Head of caudate nucleus (tissue), 42 donors: ENCODE measurements at regions not wholly inside any gene's neighbourhood (a gene's known extent, or its start where the extent isn't known, plus 50 kb on each side); places are given as distances from the start of the nearest gene placed in this dataset.
"Not testable (repeated sequence)": the region's sequence is repeated elsewhere in the genome, so short reads cannot be mapped to it uniquely, and the experiment has no call there.

Source experiments
- DNase-seq, 42 donors: peaks; one replicate each; pipeline versions ENCODE4 v3.0.0 to v3.0.0-alpha.2; 2020 to 2021; ENCODE audit warnings: mixed read lengths in 7 of 42
- intact Hi-C: fragments of 100-400 bp; cut with DNase I; formaldehyde crosslinking; loops from one replicate; pipeline ENCODE4 v1.15.0; 2022

DNA sequence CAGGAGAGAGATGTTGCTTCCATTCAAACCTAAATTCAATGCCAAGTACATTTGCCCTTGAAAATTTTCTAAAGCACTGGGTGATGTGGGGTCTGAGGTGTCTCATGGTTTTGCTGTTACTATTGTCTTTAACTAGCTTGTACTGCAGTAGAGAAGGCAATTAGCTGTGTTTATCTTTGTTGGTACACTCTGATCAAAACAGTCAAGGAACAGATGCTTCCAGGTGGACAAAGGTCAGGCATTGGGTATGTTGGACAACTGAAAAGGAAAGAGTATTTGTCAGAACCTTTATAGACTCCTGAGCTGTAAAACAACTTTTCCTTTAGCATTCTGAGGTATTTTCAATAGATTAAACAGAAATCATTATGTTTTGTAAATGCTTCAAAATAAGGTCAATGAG is 2228.7 kb upstream of the WWC1 start:
- intact Hi-C loops, result no loop called here
- no peak for DNase-seq

DNA sequence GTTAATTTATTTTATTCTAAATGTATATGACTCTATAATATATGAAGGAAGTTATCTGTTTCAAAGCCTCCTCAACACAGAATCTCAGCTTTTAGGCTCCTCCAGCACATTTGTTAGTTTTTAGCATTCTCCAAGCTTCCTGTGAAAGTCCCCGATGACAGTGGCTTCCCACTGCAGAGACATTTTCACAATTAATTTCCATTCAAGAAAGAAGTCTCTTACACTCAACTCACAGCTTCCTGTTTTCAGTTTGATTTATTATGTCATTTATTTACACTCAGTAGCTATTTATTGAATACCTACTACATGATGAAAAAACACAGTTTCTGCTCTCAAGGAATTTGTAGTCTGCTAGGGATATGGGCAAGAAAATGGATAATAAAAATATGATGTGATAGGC is 2228.2 kb upstream of the WWC1 start:
- no peak for DNase-seq
- intact Hi-C loops, result no loop called here

DNA sequence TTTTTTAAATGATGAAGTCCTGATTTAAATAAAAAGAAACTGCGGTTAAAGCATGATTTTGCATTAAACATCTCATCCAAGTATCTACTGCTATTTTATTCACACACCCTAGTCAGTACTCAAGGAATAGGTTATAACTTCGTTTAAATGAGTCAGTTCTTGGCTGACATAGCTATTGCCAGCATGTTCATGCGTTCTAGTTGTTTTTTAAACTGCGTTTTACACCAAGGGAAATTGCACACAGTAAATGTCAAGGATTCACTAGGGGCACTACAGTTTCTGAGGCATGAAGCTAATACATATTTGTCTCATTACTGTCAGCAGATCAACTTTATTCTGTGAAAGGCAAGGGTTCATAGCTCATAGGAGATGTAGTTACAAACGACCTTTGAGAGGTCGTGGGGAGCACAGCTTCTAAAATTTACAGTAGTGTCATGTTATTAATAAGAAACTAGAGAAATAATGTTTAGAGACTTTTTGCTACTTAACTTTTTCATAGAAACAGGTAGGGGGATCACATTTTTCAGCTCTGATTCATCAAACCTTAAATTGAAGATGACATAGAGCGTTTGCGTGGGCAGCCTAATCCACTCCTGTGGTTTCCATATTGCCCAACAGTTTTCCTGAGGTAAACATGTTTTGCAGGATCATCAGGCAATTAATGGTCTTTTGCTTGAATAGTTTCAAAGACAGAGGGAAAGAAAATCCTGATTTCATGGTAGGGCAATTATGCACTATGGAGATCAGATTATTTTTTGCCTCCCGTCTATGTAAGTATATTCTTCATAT is 2222.7 kb upstream of the WWC1 start:
- intact Hi-C loops, result no loop called here
- DNase-seq, result no peak

DNA sequence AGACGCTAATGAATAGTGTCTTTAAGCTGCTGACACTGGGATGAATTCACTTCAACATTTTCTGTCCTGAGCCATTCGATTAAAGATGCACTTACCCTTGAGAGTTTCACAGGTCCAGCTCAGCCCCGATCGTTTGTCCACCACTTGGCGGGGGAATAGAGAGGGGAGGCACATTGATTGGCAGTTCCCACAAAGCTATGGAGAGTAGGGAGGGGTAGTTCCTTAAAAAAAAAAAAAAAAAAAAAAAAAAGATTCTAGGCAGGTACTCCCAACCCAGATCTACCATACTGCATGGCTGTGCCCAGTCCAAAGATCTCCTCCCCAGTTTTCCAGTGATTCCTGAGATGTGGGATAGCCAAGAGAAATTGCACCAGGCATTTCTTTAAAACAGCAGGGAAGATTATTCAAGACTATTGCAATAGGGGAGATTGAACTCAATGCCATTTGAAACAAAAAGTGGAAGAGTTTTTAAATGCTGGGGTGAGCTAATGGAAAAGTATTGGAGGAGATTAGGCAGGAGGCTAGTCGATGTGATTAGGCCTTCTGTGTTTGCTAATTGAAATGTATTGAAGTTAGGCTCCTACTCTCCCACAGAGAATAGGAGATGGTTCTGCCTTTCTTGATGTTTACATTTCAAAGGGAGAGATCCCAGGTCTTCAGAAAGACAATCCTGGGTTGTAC is 2217.4 kb upstream of the WWC1 start:
- DNase-seq, result no peak
- intact Hi-C loops, result no loop called here

DNA sequence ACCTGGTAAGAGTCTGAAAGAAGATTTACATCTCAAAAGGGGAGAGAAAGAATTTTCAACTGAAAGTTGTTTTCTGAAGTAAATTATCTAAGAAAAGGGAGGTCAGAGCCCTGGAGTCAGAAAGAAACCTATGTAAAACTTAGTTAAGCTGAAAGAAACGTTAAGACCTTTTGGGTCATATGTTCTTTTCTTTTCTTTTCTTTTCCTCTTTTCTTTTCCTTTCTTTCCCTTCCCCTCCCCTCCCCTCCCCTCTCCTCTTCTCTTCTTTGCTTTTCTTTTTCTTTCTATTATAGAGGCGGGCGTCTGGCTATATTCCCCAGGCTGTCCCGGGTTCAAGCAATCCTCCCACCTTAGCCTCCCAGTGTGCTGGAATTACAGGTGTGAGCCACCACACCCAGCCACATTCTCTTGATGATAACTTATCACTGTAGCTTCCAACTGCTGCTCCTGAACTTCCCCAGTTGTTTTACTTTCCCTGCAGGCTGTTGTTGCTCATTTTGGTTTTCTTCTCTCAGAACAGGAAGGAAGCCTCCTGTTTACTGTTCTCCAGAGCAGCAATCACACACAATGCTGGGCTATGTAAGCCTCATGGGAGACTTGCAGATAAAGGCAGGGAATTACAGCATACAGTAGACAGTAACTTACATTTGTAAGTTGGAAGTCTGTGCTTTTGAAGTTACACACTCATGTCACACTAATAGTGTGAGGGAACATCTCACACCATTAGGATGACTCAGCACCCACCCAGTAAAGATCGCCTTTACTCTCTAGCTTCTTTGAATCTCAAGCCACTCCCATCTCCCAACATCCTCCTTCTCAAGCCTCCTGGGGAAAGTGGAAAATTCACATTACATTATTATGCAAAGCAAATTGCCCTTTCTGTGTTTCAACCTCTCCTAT is 2216.6 kb upstream of the WWC1 start:
- DNase-seq, result no peak
- intact Hi-C loops, result no loop called here

DNA sequence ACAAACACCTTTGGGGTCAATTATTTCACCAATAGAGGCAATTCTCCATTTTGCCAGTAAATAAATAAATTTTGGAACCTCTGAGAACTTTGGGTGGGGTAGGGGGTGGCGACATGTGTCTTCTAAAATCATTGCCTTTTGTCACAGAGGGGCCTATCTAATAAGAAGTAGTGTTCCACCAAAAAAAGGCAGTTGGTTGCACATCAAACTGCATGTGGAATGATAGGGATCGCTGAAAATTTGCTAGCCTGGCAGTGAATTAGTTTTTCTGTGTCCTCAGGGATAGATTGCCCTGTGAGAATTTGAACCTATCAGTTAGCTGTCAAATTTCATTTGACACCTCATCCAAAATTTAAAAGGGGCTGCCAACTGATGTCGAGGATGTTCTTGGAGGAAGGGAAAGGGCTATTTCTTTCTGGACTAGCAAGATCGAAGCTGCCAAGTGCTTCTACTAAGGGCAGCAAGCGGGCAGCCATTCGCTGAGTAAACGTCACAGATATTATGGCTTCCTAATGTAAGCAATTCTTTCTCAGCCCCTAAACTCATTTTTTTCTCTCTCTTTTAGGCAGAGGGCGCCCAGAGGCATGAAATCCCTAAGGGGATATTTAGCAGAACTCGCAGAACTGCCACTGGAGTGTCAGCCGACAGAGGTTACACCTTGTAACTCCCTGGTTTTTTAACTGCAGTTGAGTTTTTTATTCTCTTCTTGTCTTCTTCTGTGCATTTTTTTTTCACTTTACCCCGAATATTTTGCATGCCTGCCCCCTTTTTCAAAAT is 2208.1 kb upstream of the WWC1 start:
- intact Hi-C loops, result no loop called here
- DNase-seq, result no peak

DNA sequence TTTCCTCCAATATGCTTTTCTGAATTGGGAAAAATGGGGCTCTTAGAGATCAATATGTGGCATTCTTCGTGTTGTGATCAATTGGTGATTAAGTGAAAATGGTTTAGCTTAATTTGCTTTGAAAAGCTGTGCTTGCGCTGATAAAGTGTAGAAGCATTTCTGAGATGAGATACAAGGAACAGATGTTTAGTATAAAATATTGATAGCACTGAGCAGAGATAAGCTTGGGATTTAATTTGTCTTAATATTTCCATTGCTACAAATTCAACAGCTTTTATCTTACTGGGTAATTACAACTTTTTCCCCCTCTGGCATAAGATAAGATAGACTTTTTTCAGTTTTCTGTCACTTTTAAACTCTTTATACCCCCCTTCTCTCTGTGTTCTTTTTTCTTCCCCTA is 2204.9 kb upstream of the WWC1 start:
- intact Hi-C loops, result no loop called here
- no peak for DNase-seq

DNA sequence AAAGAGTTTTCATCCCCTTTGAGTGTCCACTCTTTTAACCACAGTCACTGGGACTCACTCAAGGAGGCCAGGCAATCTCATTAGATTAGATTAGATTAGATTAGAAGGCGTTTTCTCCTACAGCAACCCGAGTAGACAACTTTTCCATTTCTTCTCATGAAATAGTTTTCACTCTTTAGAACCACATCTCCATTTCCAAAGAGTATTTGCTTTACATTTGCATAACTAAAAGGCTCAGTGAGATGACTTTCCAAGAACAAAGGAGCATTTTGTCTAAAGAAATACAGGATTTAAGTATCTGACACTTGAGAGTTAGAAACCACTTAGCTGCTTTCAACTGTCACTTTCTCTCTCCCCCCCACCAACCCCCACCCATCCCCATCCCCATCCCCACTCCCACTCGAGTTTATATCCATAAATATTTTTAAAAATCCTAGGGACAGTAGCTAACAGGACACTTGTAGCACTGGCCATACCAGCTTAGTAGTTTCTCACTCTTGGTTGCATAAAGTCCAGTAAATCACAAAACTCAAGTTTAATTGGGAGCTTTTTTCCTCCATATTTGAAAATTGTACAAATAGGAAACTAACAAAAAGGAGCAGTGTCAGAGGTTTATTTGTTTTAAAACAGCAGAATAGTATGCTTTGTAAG is 2202.9 kb upstream of the WWC1 start:
- DNase-seq, result no peak
- intact Hi-C loops, result no loop called here

DNA sequence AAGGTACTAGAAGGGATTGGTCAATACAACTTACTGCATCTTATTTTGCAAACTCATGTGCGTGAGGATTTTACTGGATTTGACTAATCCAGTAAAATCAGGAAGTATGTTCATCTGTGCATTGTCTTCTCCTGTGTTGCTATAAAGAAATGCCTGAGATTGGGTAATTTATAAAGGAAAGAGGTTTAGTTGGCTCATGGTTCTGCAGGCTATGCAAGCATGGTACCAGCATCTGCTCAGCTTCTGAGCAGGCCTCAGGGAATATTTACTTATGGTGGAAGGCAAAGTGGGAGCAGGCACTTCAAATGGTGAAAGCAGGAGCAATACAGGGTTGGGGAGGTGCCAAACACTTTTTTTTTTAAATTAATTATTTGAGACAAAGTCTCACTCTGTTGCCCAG is 2199.5 kb upstream of the WWC1 start:
- DNase-seq, result no peak
- intact Hi-C loops, result no loop called here

DNA sequence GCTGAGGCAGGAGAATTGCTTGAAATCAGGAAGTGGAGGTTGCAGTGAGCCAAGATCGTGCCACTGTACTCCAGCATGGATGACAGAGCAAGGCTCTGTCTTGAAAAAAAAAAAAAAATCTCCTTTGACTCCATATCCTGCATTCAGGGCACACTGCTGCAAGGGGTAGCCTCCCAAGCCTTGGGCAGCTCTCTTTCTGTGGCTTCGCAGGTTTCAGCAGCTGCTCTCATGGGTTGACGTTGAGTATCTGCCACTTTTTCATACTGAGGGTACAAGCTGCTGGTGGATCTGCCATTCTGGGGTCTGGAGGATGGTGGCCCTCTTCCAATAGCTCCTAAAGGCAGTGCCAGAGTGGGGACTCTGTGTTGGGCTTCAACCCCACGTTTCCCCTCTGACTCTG is 2198.1 kb upstream of the WWC1 start:
- intact Hi-C loops, result no loop called here
- no peak for DNase-seq

DNA sequence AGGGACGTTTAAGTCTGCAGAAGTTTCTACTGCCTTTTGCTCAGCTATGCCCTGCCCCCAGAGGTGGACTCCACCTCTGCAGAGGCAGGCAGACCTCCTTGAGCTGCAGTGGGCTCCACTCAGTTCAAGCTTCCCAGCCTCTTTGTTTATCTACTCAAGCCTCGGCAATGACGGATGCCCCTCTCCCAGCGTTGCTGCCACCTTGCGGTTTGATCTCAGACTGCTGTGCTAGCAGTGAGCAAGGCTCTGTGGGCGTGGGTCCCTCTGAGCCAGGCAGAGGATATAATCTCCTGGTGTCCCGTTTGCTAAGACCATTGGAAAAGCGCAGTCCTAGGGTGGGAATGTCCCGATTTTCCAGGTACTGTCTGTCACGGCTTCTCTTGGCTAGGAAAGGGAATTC is 2188.5 kb upstream of the WWC1 start:
- no peak for DNase-seq
- intact Hi-C loops, result no loop called here

DNA sequence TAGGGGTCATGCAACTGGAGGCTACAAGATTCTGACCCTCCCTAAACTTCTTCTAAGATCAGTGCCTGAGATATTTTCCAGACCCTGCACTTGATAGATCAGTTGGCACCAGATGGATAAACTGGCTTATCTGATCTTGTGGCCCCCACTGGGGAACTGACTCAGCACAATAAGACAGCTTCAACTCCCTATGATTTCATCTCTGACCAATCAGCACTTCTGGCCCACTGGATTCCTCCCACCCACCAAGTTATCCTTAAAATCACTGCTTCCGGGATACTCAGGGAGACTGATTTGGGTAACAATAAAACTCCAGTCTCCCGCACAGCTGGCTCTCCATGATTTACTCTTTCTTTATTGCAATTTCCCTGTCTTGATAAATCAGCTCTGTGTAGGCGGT is 2180.4 kb upstream of the WWC1 start:
- intact Hi-C loops, result no loop called here
- DNase-seq, result no peak

DNA sequence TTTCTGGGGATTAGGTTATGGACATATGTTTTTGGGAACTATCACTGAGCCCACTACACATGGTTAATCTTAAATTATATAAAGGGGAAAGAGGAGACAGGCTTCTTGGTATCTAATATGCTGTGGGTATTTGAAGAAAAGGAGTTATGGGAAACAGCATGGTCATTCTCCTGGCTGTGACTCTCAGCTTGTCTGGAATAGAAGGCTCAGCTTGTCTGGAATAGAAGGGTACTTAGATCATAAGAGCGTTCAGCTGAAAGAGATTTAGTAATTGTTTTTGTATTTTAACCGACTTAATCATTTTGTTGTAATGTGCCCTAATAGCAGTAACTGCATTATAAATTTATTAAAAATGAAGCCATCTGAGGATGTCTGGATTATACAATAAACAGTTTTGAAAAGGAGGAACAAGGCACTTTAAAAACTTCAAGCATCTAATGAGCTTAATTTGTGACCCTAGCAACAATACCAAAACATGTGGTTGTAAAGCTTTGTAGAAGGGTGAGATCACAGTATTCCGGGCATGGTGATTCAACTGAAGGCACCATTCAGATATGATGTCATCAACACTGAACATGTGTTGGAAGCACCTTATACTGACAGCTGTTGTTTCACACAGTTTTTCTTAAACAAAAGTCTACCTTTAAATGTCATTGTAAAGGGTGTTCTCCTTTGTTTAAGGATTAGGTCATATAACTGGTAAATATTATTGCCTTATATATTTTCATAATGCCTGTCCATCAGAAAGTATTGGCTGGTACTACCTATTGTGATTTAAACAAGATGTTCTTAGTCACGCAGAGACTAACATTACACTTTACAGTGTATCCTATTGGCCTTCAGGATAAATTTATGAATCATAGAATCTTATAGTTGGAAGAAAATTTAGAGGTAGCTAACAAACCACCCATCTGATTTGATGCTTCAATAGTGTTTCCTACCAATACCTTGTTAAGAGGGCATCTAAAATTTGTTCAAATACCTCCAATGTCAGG is 2174.1 kb upstream of the WWC1 start:
- no peak for DNase-seq
- intact Hi-C loops, result no loop called here

DNA sequence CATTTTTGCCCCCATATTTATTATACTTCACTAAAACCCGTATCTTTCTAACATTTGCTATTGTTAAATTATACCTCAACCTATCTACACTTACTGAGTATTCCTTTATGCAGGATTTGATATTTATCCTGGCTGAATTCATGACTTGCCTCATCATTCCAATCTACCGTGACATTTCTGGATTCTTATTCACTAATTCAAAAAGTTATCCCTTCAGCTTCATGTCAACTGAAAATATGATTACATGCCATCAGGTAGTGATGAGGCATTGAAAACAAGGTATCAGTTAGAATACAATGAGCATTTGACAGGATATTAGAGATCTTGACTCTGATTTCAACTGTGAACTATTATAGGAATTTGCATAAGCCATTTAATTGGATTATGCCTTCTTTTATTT is 2171.9 kb upstream of the WWC1 start:
- no peak for DNase-seq
- intact Hi-C loops, result no loop called here

DNA sequence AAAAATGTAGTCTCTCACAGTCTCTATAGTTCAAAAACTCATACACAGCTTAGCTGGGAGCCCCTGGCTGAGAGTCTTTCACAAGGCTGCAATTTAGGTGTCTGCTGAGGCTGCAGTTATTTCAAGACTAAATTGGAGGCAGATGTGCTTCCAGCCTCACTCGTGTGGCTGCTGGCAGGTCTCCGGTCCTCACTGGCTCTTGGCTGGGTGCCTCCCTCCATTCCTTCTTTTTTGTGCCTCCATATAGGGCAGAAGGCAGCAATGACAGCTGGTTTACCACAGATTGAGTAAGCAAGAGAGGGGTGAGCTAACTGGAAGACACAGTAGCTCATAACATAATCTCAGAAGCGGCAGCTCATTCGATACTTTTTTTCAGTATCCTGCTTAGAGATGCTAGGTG is 2167.7 kb upstream of the WWC1 start:
- intact Hi-C loops, result no loop called here
- no peak for DNase-seq

DNA sequence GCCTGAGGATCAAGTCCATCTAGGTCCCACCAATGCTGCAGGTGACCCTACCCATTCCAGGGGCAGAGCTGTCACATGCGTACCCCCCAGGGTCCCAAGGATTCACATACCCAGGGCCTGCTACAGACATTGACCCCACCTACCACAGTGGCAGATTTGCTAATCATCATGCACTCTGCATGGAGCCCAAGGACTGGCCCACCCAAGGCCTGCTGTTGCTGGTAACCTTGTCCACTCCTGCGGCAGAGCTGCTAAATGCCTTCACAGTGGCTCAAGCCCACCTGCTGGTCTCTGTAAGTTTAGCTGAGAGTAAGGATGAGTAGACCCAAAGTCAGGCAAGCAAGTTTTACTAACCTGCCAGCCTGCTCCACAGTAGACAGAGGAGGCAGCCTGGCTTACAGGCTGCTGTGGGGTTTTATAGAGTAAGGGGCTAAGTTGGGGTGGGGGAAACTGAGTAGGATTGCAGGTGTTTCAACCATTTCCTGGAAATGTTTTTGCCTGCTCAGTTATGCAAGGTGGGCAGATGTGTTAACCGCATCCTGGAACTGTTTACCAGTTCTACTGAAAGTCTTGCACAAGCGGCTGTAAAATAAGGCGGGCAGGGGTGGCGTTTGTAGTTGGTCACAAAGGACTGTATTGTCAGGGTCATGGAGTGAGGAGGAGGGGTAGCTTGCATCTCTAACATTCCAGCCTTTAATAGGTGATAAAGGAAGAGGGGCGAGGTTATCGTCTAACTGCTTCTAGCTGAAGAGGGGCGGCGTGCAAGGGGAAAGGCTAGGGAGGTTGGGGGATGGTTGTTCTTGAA is 2163.5 kb upstream of the WWC1 start:
- no peak for DNase-seq
- intact Hi-C loops, result no loop called here

DNA sequence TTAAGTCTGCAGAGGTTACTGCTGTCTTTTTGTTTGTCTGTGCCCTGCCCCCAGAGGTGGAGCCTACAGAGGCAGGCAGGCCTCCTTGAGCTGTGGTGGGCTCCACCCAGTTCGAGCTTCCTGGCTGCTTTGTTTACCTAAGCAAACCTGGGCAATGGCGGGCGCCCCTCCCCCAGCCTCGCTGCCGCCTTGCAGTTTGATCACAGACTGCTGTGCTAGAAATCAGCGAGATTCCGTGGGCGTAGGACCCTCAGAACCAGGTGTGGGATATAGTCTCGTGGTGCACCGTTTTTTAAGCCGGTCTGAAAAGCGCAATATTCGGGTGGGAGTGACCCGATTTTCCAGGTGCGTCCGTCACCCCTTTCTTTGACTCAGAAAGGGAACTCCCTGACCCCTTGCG is 2146.3 kb upstream of the WWC1 start:
- DNase-seq, intact Hi-C loops: not testable (repeated sequence)
